GM12864 (cell line): ENCODE measurements at regions not wholly inside any gene's neighbourhood (a gene's known extent, or its start where the extent isn't known, plus 50 kb on each side); places are given as distances from the start of the nearest gene placed in this dataset.

Experiments used
- DNase-seq: peaks from one replicate; pipeline ENCODE4 v3.0.0-alpha.2; 2011; ENCODE audit warnings: low read depth
- H3K4me3 ChIP-seq: 2 replicates; pipeline ENCODE4 v1.5.1; 2011; ENCODE audit warnings: mild to moderate bottlenecking, low read depth, low read length, control low read depth
- TF ChIP-seq, protein P1 (sequence below): IDR thresholded peaks from 2 replicates; pipeline ENCODE4 v1.5.1; 2011; ENCODE audit warnings: low read depth, mild to moderate bottlenecking, moderate library complexity, low read length, control low read depth, inconsistent platforms; ENCODE audit errors: missing control alignments

DNA sequence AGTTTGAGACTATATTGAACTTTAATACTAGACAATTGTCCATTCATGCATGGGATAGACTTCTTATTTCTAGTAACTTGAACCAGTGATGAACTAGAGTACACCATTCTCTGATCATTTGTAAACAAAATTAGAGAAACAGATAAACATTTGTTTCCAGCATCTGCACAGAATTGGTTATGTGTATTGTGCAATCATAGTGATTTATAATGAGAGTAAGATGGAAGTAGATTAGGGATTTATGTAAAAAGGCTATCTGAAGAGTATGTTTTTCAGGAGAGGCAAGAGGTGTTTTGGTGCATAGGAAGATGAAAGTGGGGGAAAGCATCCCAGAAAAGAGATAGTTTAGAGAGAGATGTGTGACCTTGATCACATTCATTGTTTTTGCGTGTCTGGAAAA is 695.0 kb downstream of the SQOR start:
- no peak overlapping the region for H3K4me3 ChIP-seq
- DNase-seq = no peak
- TF ChIP-seq, protein P1, sequence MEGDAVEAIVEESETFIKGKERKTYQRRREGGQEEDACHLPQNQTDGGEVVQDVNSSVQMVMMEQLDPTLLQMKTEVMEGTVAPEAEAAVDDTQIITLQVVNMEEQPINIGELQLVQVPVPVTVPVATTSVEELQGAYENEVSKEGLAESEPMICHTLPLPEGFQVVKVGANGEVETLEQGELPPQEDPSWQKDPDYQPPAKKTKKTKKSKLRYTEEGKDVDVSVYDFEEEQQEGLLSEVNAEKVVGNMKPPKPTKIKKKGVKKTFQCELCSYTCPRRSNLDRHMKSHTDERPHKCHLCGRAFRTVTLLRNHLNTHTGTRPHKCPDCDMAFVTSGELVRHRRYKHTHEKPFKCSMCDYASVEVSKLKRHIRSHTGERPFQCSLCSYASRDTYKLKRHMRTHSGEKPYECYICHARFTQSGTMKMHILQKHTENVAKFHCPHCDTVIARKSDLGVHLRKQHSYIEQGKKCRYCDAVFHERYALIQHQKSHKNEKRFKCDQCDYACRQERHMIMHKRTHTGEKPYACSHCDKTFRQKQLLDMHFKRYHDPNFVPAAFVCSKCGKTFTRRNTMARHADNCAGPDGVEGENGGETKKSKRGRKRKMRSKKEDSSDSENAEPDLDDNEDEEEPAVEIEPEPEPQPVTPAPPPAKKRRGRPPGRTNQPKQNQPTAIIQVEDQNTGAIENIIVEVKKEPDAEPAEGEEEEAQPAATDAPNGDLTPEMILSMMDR = no peak

DNA sequence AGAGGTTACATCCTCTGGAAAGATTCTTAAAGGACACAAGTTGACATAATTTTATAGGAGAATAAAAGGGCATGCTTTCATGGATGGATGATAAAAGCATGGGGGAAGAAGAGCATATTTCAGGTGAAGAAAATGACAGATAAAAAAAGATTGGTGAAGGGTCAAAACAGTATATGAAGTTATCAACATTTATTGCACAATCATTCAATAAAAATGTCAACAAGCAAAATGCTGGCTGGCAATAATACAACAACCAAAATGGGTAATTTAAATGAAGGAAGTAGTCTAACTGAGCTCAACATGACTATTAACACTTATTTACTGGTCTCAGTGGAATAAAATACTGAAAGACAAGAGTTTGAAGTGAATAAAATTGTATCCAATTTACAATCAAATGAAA is 696.7 kb downstream of the SQOR start:
- DNase-seq = no peak
- H3K4me3 ChIP-seq = no peak overlapping the region
- TF ChIP-seq, protein P1 = no peak

DNA sequence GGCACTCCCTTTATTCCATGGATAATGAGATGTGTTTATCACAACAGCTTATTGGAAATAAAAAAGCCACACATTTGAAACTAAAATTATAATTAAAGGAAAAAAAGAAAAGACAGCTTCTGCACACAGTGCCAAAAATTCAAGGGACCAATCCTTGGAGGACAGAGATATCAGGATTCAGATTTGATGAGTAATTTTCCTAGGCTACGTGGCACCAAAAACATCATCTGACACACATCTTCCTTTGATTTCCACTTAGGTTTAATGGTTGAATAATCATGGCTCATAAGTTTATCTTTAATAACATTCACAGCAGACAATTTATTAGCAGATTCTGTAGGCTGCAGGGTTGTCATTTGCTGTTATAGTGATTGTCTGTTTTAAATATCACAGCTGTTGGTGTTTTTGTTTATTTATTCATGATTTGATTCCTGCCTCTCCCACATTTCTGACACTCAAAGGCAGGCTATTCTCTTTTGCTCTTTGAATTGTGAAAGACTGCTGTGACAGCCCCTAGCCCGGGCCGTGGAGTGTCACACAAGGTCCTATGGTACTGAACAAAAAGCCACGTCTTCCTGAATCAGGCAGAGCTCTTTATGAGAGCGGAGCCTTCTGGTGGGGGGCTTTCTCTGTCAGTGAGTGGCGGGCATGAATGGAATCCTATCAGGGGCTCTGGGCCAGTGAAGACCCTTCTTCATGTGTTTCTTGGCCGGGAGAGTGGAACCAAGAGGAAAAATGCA is 708.5 kb downstream of the SQOR start:
- no peak for DNase-seq
- no peak overlapping the region for H3K4me3 ChIP-seq
- TF ChIP-seq, protein P1 = no peak

DNA sequence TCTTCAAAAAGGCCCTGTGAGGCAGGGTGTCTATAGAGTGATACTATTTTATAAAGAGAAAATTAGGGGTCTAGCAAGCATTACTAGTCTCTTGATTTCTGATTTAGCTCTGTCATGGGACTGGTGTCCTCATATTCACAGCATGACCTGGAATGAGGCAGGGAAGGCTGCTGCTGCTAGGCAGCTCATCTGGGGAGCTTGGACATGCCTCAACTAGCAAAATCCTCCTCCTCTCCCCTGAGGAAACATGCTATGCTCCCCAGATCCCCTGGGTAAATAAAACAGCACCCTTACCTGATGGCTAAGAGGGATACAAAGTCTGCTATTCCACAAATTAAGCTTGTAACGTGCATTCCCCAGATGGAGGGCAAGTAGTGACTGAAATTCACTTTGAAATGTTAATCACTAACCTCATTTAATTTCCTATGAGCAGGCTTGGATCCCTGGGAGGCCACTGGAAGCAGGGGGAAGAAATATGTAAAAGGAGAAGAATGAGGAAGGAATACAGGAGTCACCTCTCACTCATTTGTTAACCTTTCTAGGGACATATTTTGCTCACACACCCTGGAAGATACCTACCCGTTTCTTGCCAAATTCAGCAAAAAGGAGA is 709.4 kb downstream of the SQOR start:
- DNase-seq = no peak
- TF ChIP-seq, protein P1 = no peak
- no peak overlapping the region for H3K4me3 ChIP-seq

DNA sequence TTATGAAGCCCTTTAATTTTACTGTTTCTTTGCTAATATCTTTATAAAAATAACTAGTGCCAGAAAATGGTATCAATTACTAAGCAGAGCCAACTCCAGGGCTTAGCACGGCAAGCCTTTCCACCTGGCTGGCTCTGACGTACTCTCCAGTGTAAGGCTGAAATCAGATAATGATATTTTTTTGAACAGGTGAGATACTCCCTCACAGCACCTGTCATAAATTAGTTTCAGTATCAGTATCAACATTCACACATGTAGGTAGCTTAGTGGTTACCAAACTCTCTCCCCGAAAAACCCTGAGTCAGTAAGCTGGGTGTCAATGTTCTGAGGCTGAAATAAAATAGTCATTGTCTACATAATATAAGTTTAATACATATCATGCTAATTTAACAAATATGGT is 710.1 kb downstream of the SQOR start:
- no peak for DNase-seq
- TF ChIP-seq, protein P1 = no peak
- no peak overlapping the region for H3K4me3 ChIP-seq

DNA sequence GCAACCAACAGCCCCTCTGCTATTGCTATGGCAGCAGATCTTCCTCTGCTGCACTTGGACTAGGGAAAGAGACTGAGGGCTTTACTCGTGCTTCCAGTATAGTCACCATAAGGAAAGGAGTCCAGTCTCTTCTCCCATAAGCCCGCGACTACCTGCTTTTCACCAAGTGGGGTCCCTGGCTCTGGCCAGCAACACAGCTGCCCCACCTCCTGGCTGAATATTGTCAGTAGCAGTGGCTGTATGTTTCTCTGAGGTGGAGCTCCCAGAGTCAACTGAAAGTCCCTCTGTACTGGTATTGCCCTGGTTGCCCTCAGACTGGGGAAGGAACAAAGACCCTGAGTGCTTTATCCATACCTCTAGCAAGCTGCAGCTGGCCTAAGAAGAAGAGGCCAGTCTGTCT is 719.6 kb downstream of the SQOR start:
- no peak for DNase-seq
- H3K4me3 ChIP-seq = no peak overlapping the region
- TF ChIP-seq, protein P1 = no peak

DNA sequence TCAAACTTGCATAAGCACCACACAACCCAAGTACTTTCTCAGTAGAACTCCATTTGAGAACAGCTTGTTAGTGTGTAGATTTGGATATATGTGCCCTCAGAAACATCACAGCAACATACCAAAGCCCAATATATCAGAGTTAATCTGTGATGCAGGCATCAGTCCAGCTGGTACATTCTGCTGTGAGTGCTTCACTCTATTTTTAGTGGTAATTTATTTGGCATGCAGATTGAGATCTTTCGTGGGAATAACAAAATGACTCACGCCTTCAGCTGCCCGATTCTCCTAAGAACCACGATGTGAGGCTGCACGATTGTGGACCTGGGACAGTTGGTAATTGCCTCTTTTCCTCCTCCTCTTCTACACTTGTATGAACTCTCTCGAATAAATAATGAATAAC is 730.7 kb downstream of the SQOR start:
- DNase-seq = no peak
- TF ChIP-seq, protein P1 = no peak
- H3K4me3 ChIP-seq = no peak overlapping the region
